ENCODE measurements at regions not wholly inside any gene's neighbourhood (a gene's known extent, or its start where the extent isn't known, plus 50 kb on each side); places are given as distances from the start of the nearest gene placed in this dataset.

GRCh38 chr18:41553716-41554115 lies 401.3 kb upstream of the PIK3C3 start:
- no peak for DNase-seq (ENCODE audit: extremely low read depth, low read depth, low spot score)

DNA sequence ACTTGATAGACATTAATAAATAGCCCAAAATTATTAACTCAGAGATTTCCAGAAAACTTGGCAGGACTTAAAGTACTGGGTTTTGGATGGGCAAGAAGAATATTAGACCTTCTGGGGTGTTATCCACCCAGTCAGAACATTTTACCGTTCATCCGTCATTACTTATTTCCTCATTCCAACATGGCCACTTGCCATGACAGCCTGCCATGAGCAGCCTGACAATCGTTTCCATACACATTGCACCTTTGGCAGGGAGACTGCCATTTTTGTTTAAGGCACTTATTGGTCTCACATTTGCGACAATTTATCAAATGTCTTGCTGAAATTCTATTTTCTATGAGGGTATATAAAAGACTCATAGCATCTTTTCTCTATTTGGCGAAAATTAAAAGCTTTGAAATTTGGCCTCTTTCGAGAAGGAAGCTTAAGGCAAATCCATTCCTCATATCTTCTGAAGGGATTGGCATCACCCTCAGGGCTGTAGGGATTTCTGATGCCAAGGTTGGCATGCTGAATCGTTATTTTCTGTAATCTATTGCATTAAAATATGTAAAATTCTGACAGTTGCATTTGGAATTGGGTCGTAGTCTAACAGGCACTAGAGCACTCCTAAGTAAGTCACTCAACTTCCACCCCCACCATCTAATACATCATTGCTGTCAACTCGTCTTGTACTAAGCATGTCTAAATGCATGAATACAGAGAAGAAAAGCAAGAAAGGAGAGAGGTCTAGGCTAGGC lies 406.3 kb upstream of the PIK3C3 start:
- DNase-seq (ENCODE audit: extremely low read depth, low read depth, low spot score) = no peak

- DNase-seq (ENCODE audit: extremely low read depth, low read depth, low spot score) = no peak
These were observed 409.7 kb upstream of the PIK3C3 start for GRCh38 chr18:41545091-41545888.

DNA sequence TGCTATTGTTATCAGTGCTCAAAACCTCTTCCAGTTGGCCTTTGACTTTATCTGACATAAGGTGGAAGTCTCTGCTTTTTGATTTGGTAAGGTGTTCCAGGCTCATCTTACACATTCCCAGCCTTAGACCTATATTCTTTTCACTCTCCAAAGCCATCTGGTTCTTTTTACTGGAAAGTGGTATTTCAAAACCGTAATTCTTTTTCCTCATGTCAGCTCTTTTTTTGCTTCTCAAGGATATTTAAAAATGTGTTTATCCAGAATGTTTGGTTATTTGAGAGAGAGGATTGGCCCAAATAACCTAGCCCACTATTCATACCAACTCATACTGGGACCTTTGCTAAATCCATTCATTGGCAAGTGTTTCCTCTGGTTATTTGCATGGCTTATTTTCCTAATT lies 411.2 kb upstream of the PIK3C3 start:
- no peak for DNase-seq (ENCODE audit: extremely low read depth, low read depth, low spot score)

- DNase-seq (ENCODE audit: extremely low read depth, low read depth, low spot score) = no peak
These were observed 414.7 kb upstream of the PIK3C3 start for GRCh38 chr18:41540237-41540871.

GRCh38 chr18:41538751-41539150 lies 416.3 kb upstream of the PIK3C3 start:
- DNase-seq (ENCODE audit: extremely low read depth, low read depth, low spot score) = no peak

DNA sequence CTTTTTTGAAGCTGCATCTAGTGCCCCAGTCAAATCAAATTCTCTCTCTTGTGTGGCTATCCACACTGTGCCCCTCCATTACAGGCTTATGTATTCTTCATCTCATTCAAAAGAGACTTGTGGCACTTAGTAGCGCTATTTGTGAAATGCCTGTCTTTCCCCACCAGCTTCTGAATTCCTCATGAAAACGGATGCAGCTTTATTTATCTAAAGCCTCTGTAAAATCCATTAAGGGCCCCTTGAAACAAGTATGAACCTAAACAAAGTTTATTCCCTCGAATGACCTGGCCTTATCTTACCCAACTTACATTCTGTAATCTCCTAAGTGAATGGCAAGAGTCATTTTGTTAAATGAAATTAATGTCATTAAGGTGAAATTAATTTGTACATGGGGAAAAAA lies 417.4 kb upstream of the PIK3C3 start:
- DNase-seq (ENCODE audit: extremely low read depth, low read depth, low spot score) = no peak

DNA sequence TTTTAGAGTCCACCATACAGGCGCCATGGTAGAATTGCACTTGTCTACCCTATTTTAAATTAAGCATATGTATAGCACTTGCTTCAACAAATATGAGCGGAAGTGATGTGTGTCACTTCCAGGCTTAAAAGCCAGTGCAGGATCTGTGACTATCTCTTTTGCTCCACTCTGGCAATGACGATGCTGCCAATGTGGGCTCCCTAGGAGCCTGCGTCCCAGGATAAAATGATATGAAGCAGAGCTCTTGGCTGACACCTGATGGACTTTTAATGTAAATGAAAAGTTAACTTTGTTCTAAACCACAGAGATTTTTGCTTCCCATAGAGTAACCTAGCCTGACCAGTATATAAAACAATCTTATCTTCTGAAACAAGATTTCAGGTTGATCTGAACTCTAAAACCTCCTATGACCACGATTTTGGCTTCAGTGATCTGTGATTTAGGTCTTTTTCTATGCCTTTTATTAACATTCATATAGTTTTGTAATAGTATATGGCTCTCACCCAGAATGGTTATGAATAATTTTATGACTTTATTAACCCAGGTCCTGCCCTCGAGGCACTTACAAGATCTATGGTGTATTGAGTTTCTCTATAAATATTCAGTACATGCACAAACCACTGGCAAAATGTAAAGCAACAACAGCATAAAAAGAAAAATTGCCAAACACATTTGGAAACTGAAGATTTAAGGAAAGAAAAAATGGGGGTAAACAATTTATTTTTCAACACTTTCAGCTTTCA lies 422.5 kb upstream of the PIK3C3 start:
- DNase-seq (ENCODE audit: extremely low read depth, low read depth, low spot score) = no peak

DNA sequence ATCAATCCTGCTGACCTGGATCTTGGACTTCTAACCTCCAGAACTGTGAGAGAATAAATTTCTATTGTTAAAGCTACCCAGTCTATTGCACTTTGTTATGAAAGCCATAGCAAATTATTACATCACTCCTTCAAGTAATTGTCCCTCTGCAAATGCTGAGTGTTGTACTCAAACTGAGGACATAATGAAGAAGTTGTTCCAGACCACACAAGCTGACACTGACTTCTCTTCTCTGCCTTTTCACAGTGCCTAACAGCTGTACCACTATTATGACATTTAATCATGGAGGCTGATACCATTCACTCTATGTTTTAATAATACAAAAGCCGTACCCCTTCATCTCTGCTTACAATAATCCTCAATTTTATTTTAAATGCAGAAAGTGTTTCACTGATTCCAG lies 424.1 kb upstream of the PIK3C3 start:
- no peak for DNase-seq (ENCODE audit: extremely low read depth, low read depth, low spot score)

DNA sequence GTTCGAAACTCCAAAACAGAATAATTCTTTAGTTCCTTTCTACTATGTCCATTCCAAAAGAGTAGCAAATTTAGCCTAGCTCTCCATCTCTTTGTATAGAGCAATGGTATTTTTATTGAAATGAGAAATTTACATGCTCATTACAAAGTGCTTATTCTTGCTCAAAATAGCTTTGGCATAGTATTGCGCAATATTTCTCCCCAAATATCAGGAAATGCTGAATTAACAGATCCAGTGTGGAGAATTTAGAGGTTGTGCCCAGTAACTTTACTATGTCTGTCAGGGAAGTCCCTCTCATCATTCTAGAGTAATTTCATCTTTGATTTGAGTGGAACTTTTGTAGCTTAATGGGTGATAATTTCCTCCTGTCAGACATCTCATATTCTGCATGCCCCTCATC lies 425.9 kb upstream of the PIK3C3 start:
- no peak for DNase-seq (ENCODE audit: extremely low read depth, low read depth, low spot score)

DNA sequence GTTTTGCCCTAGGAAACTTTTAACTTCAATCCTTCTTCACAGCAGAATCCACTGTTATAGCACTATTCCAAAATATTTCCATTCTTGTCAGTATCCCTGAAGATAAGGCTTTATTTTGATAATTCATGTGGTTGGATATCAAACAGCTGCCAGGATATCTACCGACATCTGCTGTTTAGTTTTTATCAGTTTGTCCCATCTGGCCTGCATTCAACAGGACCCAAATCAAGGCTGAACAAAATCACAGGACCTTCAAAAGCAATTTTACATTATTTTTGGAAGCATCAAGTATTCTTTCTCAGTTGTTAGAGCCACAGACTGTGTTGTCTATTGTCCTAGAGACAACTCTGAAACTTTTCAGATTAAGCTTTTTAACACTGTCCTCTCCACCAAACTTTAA lies 429.0 kb upstream of the PIK3C3 start:
- DNase-seq (ENCODE audit: extremely low read depth, low read depth, low spot score) = no peak

DNA sequence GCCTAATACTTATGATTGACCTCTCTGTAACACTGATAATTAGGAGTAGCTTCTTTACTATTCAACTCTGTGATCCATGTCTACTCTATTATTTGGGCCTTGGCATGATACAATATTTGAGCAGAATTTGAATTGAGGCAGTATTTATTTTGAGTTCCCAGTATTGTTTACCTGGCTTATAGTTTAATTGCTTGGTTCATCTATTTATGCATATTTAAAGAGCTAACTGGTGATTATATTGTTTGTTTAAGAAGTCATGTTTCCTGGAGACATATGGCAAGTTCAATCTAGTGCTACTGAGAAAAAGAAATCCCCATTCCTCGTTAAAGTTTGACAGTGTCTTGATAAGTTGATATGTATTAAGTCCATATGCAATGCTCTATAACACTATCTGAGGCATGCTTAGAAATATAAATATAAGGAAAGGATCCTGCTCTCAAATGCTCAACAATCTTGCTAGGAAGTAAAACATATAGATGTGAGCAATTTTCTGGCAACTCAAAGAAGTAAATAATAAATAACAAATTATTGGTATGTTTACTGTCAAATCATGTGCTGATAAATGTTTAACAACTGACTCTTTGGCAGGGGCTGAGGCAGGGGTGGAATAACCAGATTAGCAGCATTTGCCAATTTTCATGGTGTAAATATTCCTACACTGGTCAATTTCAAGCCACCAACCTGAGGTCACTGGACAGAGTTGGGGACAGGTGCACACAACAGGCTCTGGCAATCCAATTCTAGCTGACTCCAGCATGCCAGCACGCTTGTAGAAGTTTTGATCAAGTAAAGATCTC lies 430.2 kb upstream of the PIK3C3 start:
- DNase-seq (ENCODE audit: extremely low read depth, low read depth, low spot score) = no peak

- no peak for DNase-seq (ENCODE audit: extremely low read depth, low read depth, low spot score)
These were observed 437.9 kb upstream of the PIK3C3 start for GRCh38 chr18:41517142-41517541.

GRCh38 chr18:41513438-41513837 lies 441.6 kb upstream of the PIK3C3 start:
- DNase-seq (ENCODE audit: extremely low read depth, low read depth, low spot score) = no peak

GRCh38 chr18:41504316-41504715 lies 450.7 kb upstream of the PIK3C3 start:
- DNase-seq (ENCODE audit: extremely low read depth, low read depth, low spot score) = no peak

GRCh38 chr18:41501848-41502247 lies 453.2 kb upstream of the PIK3C3 start:
- no peak for DNase-seq (ENCODE audit: extremely low read depth, low read depth, low spot score)

- DNase-seq (ENCODE audit: extremely low read depth, low read depth, low spot score) = no peak
These were observed 455.7 kb upstream of the PIK3C3 start for GRCh38 chr18:41499345-41499744.

DNA sequence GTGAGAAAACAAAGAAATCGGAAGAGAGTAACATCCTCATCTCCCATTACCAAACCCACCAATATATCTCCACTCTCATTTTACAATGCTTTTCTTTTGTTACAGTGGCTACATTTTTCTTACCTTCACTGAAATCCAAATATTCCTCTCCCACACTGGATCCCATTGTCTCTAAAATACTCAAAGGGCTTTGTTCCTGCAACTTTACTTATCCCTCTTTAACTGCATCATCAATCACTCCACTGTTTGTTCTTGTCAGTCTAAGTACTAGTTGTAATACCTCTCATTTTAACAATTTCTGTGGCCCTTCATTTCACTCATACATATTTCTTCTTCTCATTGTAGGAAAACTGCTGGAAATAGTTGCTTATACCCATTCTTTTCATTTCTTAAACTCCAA lies 464.2 kb upstream of the PIK3C3 start:
- no peak for DNase-seq (ENCODE audit: extremely low read depth, low read depth, low spot score)

GRCh38 chr18:41486575-41486974 lies 468.5 kb upstream of the PIK3C3 start:
- no peak for DNase-seq (ENCODE audit: extremely low read depth, low read depth, low spot score)

DNA sequence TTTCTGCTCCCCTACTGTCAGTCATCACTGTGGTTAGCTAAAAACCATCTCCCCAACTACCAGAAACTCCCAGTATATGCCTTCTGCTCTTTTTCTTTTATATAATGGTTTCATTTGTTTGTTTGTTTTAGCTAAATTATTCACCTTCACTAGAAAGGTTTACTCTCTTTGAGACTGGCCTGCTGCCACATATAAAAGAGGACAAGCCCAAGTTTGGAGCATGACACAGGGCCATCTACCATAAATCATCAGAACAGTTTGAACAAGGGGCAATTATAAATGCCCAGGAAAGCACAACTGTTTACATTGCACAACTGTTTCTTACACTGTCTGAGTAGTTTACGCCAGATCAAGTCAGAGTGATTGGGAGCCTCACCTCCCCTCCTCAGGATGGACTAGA lies 471.0 kb upstream of the PIK3C3 start:
- DNase-seq (ENCODE audit: extremely low read depth, low read depth, low spot score) = no peak

All from glomerular endothelial cell (primary cell).